Hepatocyte (in vitro differentiated cells): ENCODE measurements at regions not wholly inside any gene's neighbourhood (a gene's known extent, or its start where the extent isn't known, plus 50 kb on each side); places are given as distances from the start of the nearest gene placed in this dataset.

Experiments used
- EZH2 ChIP-seq: fragments of 200-600 bp; sonication (generic); IDR thresholded peaks from 2 replicates; pipeline ENCODE4 v1.6.1; 2016; ENCODE audit warnings: antibody characterized with exemption, mild to moderate bottlenecking, borderline replicate concordance
- EZH2phosphoT487 ChIP-seq: fragments of 200-600 bp; sonication (generic); IDR thresholded peaks from one replicate; pipeline ENCODE4 v1.6.1; 2018; ENCODE audit warnings: antibody characterized with exemption, mild to moderate bottlenecking, low read depth, moderate library complexity; ENCODE audit not compliant: unreplicated experiment, severe bottlenecking
- TF ChIP-seq, protein P1 (sequence below): fragments of 200-600 bp; sonication (generic); IDR thresholded peaks from 2 replicates; pipeline ENCODE4 v1.5.1; 2016; ENCODE audit warnings: antibody characterized with exemption, mild to moderate bottlenecking; ENCODE audit not compliant: poor library complexity

DNA sequence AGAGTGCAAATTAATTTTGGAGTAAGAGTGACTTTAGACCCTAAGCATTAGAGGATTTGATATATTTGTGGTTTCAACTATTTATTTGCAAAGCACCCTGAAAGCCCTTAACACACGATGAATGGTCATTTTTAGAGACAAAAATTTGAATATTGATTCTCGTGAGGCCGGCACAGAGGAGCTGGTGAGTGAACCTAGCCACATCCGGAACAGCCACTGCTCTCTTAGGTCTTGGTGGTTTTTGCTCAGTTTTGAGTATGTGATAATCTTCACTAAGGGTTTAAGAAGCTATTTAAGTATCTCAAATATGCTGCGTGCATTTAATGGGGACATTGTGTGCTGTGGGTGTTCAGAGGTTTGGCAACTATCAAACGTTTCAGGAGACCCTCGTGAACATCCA, 204.8 kb downstream of the TSN start:
- TF ChIP-seq, protein P1, sequence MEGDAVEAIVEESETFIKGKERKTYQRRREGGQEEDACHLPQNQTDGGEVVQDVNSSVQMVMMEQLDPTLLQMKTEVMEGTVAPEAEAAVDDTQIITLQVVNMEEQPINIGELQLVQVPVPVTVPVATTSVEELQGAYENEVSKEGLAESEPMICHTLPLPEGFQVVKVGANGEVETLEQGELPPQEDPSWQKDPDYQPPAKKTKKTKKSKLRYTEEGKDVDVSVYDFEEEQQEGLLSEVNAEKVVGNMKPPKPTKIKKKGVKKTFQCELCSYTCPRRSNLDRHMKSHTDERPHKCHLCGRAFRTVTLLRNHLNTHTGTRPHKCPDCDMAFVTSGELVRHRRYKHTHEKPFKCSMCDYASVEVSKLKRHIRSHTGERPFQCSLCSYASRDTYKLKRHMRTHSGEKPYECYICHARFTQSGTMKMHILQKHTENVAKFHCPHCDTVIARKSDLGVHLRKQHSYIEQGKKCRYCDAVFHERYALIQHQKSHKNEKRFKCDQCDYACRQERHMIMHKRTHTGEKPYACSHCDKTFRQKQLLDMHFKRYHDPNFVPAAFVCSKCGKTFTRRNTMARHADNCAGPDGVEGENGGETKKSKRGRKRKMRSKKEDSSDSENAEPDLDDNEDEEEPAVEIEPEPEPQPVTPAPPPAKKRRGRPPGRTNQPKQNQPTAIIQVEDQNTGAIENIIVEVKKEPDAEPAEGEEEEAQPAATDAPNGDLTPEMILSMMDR, result no peak
- no peak for TF ChIP-seq EZH2
- TF ChIP-seq EZH2phosphoT487, result no peak
